MV-4-11 (cell line): ENCODE measurements at regions not wholly inside any gene's neighbourhood (a gene's known extent, or its start where the extent isn't known, plus 50 kb on each side); places are given as distances from the start of the nearest gene placed in this dataset.
A peak's percentile ranks its signal among the peaks of the same experiment; 100 is the strongest.
"Not testable (repeated sequence)": the region's sequence is repeated elsewhere in the genome, so short reads cannot be mapped to it uniquely, and the experiment has no call there.

Experiments
- DNase-seq: peaks from one replicate; lab custom pipeline; 2025; lab: John Stamatoyannopoulos, UW

- DNase-seq = no peak
Measured at GRCh38 chr5:164298165-164298564, 792.7 kb downstream of the MAT2B start.

- no peak for DNase-seq
Measured at GRCh38 chr5:164300295-164300694, 794.9 kb downstream of the MAT2B start.

- DNase-seq = no peak
Measured at GRCh38 chr5:164301136-164301535, 795.7 kb downstream of the MAT2B start.

- DNase-seq = no peak
Measured at GRCh38 chr5:164301708-164302107, 796.3 kb downstream of the MAT2B start.

- no peak for DNase-seq
Measured at GRCh38 chr5:164302533-164303235, 797.3 kb downstream of the MAT2B start.

- no peak for DNase-seq
Measured at GRCh38 chr5:164303646-164304215, 798.3 kb downstream of the MAT2B start.

GRCh38 chr5:164306662-164307061 lies 801.2 kb downstream of the MAT2B start:
- DNase-seq = no peak

- DNase-seq = no peak
Measured at GRCh38 chr5:164312801-164313200, 807.4 kb downstream of the MAT2B start.

GRCh38 chr5:164317676-164318075 lies 812.3 kb downstream of the MAT2B start:
- DNase-seq = no peak

GRCh38 chr5:164319161-164319560 lies 813.7 kb downstream of the MAT2B start:
- DNase-seq = no peak

- DNase-seq = no peak
Measured at GRCh38 chr5:164324239-164324638, 818.8 kb downstream of the MAT2B start.

GRCh38 chr5:164326219-164326618 lies 820.8 kb downstream of the MAT2B start:
- no peak for DNase-seq

GRCh38 chr5:164327166-164327565 lies 821.7 kb downstream of the MAT2B start:
- DNase-seq = not testable (repeated sequence)

GRCh38 chr5:164332349-164333196 lies 827.2 kb downstream of the MAT2B start:
- no peak for DNase-seq

- DNase-seq = no peak
Measured at GRCh38 chr5:164335837-164336236, 830.4 kb downstream of the MAT2B start.

GRCh38 chr5:164336276-164336675 lies 830.9 kb downstream of the MAT2B start:
- no peak for DNase-seq

- no peak for DNase-seq
Measured at GRCh38 chr5:164336906-164337305, 831.5 kb downstream of the MAT2B start.

GRCh38 chr5:164341056-164341619 lies 835.7 kb downstream of the MAT2B start:
- DNase-seq = no peak

- DNase-seq = no peak
Measured at GRCh38 chr5:164345173-164345849, 839.9 kb downstream of the MAT2B start.

GRCh38 chr5:164345853-164346252 lies 840.4 kb downstream of the MAT2B start:
- no peak for DNase-seq

GRCh38 chr5:164346785-164347630 lies 841.6 kb downstream of the MAT2B start:
- DNase-seq = peak; percentile 47
